Gastrocnemius medialis (tissue), 4 donors: ENCODE measurements at regions not wholly inside any gene's neighbourhood (a gene's known extent, or its start where the extent isn't known, plus 50 kb on each side); places are given as distances from the start of the nearest gene placed in this dataset.

Experiments used
- CTCF ChIP-seq, 5 experiments: fragments of 450-650 bp in 3 of 5; fragments of 200-600 bp in 2 of 5; sonication (generic) in 2 of 5; IDR thresholded peaks in 4 of 5; conservative IDR thresholded peaks in 1 of 5; 1 replicate in 4 of 5; 2 replicates in 1 of 5; pipeline ENCODE4 v1.5.1; 2016 to 2019; ENCODE audit warnings: antibody characterized with exemption in 5 of 5, mild to moderate bottlenecking in 3 of 5, moderate library complexity in 3 of 5
- POLR2A ChIP-seq, 2 donors: fragments of 450-650 bp; IDR thresholded peaks; one replicate each; pipeline ENCODE4 v1.6.1; 2017; ENCODE audit warnings: antibody characterized with exemption in 2 of 2, mild to moderate bottlenecking in 2 of 2, moderate library complexity in 2 of 2

DNA sequence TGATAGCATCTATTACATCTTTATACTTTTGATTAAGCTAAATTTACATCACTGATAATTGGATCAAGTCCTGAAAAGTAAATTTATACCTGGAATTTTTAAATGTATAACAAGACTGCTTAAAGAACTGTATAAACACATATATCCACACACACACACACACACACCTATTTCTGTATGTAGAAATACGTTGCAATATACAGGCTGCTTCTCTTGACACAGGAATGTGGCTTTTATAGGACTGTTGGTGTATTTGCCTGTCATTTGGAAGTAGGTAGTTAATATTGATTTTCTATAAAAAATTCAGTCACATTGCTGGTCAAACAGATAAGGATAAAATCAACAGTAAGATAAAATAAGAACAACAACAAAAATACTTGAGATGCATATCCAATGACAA is 708.5 kb upstream of the RAG2 start:
- TF ChIP-seq CTCF (IDR thresholded peaks at IDR 0.05 in 4 of 5, conservative IDR thresholded peaks at IDR 0.05 in 1 of 5) (no peak), POLR2A (IDR thresholded peaks at IDR 0.05) (no peak)
